SH-SY5Y (cell line): ENCODE measurements at regions not wholly inside any gene's neighbourhood (a gene's known extent, or its start where the extent isn't known, plus 50 kb on each side); places are given as distances from the start of the nearest gene placed in this dataset.

Source experiments
- GATA2 ChIP-seq: IDR thresholded peaks from 2 replicates; pipeline ENCODE4 v1.6.1; 2011; ENCODE audit warnings: mild to moderate bottlenecking, low read depth, low read length
- GATA3 ChIP-seq: IDR thresholded peaks from 2 replicates; pipeline ENCODE4 v1.6.1; 2011; ENCODE audit warnings: low read depth, mild to moderate bottlenecking, low read length, moderate library complexity

DNA sequence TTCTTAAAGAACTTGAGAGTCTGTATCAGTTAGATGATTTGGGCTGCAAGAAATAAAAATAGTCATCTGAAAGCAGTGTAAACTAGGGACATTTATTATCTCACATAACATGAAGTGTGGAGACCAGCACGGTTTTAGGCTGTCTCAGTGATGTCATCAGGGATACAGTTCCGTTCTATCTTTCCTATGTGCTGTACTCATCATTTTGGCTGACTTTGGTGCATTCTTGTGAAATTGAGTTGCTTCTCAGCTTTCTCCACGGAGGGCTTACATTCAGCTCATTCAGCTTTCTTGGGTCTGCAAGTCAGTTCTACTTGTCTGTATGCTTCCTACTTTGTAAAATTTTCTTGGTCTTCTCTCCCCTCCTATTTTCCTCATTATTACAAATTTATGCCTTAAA is 51.8 kb upstream of the LIN7C start:
- TF ChIP-seq GATA3 (no peak), GATA2 (no peak)
